ENCODE measurements at regions not wholly inside any gene's neighbourhood (a gene's known extent, or its start where the extent isn't known, plus 50 kb on each side); places are given as distances from the start of the nearest gene placed in this dataset.

DNA sequence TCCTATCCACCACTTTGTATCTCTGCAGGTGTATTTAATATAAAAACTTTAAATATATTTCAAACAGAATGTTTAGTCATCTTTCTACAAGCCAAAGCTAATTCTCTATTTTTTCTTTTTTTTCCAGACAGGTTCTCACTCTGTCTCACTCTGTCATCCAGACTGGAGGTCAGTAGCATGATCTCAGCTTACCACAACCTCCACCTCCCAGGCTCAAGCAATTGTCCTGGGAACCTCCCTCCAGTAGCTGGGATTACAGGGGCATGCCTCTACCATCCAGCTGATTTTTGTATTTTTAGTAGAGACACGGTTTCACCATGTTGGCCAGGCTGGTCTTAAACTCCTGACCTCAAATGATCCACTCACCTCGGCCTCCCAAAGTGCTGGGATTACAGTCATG, 202.6 kb downstream of the VGLL3 start:
- no peak for TF ChIP-seq EZH2 (IDR thresholded peaks at IDR 0.05; ENCODE audit: borderline replicate concordance, low read length)
- TF ChIP-seq, protein P1, sequence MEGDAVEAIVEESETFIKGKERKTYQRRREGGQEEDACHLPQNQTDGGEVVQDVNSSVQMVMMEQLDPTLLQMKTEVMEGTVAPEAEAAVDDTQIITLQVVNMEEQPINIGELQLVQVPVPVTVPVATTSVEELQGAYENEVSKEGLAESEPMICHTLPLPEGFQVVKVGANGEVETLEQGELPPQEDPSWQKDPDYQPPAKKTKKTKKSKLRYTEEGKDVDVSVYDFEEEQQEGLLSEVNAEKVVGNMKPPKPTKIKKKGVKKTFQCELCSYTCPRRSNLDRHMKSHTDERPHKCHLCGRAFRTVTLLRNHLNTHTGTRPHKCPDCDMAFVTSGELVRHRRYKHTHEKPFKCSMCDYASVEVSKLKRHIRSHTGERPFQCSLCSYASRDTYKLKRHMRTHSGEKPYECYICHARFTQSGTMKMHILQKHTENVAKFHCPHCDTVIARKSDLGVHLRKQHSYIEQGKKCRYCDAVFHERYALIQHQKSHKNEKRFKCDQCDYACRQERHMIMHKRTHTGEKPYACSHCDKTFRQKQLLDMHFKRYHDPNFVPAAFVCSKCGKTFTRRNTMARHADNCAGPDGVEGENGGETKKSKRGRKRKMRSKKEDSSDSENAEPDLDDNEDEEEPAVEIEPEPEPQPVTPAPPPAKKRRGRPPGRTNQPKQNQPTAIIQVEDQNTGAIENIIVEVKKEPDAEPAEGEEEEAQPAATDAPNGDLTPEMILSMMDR (conservative IDR thresholded peaks at IDR 0.05 in 1 of 2, IDR thresholded peaks at IDR 0.05 in 1 of 2; ENCODE audit: extremely low read depth in 1 of 2, insufficient read depth in 1 of 2, low read depth in 1 of 2, low read length in 2 of 2): no peak
